AG04450 (cell line): ENCODE measurements at regions not wholly inside any gene's neighbourhood (a gene's known extent, or its start where the extent isn't known, plus 50 kb on each side); places are given as distances from the start of the nearest gene placed in this dataset.

Experiments
- CTCF ChIA-PET: fragments of 300-600, 350-600 bp; formaldehyde crosslinking; extraction: SDS; loops from one replicate; lab custom pipeline; 2022; ENCODE audit warnings: antibody characterized with exemption, inconsistent platforms; lab: Charles Lee
- POLR2A ChIA-PET: fragments of 350-600 bp; formaldehyde crosslinking; extraction: SDS; loops from one replicate; lab custom pipeline; 2021; ENCODE audit warnings: antibody characterized with exemption, inconsistent platforms; lab: Yijun Ruan, JAX
- DNase-seq: peaks from one replicate; pipeline ENCODE4 v3.0.0-alpha.2; 2011; ENCODE audit warnings: low read depth, low spot score
- H3K27ac ChIP-seq: one replicate; pipeline ENCODE4 v1.5.1; 2012; ENCODE audit warnings: low read depth, low read length, control low read depth
- H3K27me3 ChIP-seq: one replicate; pipeline ENCODE4 v1.6.0; 2012; ENCODE audit warnings: low read length; ENCODE audit not compliant: control insufficient read depth, insufficient read depth
- H3K4me3 ChIP-seq: 2 replicates; pipeline ENCODE4 v1.5.1; 2011; ENCODE audit warnings: mild to moderate bottlenecking, low read depth, low read length, control low read depth
- H3K9me3 ChIP-seq: 2 replicates; pipeline ENCODE4 v1.5.1; 2012; ENCODE audit warnings: low read length; ENCODE audit not compliant: control insufficient read depth, insufficient read depth
- CTCF ChIP-seq: IDR thresholded peaks from 2 replicates; pipeline ENCODE4 v1.5.1; 2011; ENCODE audit warnings: low read depth, low read length, control low read depth, inconsistent platforms

GRCh38 chr3:112747624-112748023, 99.0 kb downstream of the CD200R1L start:
- no peak for DNase-seq
- Histone ChIP-seq H3K27ac (no peak overlapping the region), H3K9me3 (no peaks in the 10 kb centered on the region; the same call in 1 of the 2 replicates), H3K4me3 (no peak overlapping the region), H3K27me3 (no peaks in the 10 kb centered on the region)
- CTCF ChIA-PET, result interaction anchor here (0.8 to 9.7 kb wide), 4 partner anchors 13 to 233 kb away, joined by 3 to 83 read pairs (median 4); no protein-coding TSS in a partner anchor
- no peak for TF ChIP-seq CTCF
- POLR2A ChIA-PET, result interaction anchor here (0.8 kb wide), 1 partner anchor 94 kb away, joined by 3 read pairs; no protein-coding TSS in a partner anchor

- Histone ChIP-seq H3K27me3 (no peaks in the 10 kb centered on the region), H3K9me3 (no peaks in the 10 kb centered on the region), H3K4me3 (no peak overlapping the region), H3K27ac (no peak overlapping the region)
- DNase-seq, result no peak
- CTCF ChIA-PET, result interaction anchor here (1.0 to 9.7 kb wide), 5 partner anchors 12 to 232 kb away, joined by 3 to 83 read pairs (median 4); no protein-coding TSS in a partner anchor
- TF ChIP-seq CTCF, result no peak
- POLR2A ChIA-PET, result interaction anchor here (0.8 to 1.2 kb wide), 2 partner anchors 32 to 93 kb away, joined by 3 to 5 read pairs; no protein-coding TSS in a partner anchor
These were observed 99.9 kb downstream of the CD200R1L start for GRCh38 chr3:112746675-112747280.

- CTCF ChIA-PET, result interaction anchor here (2.8 to 9.7 kb wide), 3 partner anchors 11 to 233 kb away, joined by 10 to 83 read pairs (median 11); no protein-coding TSS in a partner anchor
These were observed 101.0 kb downstream of the CD200R1L start for GRCh38 chr3:112745567-112746248.

GRCh38 chr3:112744825-112745566, 101.7 kb downstream of the CD200R1L start:
- no peak overlapping the region for H3K27ac ChIP-seq
- no peaks in the 10 kb centered on the region for H3K9me3 ChIP-seq
- POLR2A ChIA-PET, result no interaction called here
- no peaks in the 10 kb centered on the region for H3K27me3 ChIP-seq
- no peak overlapping the region for H3K4me3 ChIP-seq
- no peak for TF ChIP-seq CTCF
- CTCF ChIA-PET, result interaction anchor here (1.6 to 9.7 kb wide), 4 partner anchors 10 to 234 kb away, joined by 3 to 83 read pairs (median 10); no protein-coding TSS in a partner anchor
- no peak for DNase-seq

More at GRCh38 chr3:112745567-112746248, 101.0 kb downstream of the CD200R1L start:
- Histone ChIP-seq H3K9me3 (no peaks in the 10 kb centered on the region), H3K27ac (no peak overlapping the region), H3K4me3 (no peak overlapping the region), H3K27me3 (no peaks in the 10 kb centered on the region)
- no peak for TF ChIP-seq CTCF
- DNase-seq, result no peak
- POLR2A ChIA-PET, result no interaction called here
